ENCODE measurements at regions not wholly inside any gene's neighbourhood (a gene's known extent, or its start where the extent isn't known, plus 50 kb on each side); places are given as distances from the start of the nearest gene placed in this dataset.

- DNase-seq (ENCODE audit: low spot score) = no peak
- no peak for TF ChIP-seq CTCF (IDR thresholded peaks at IDR 0.05)
- no peak overlapping the region for H3K4me3 ChIP-seq
- no peak overlapping the region for H3K27ac ChIP-seq
These were observed 801.0 kb downstream of the NR2F1-AS1 start for GRCh38 chr5:92780057-92780456.

- H3K4me3 ChIP-seq = no peak overlapping the region
- no peak for TF ChIP-seq CTCF (IDR thresholded peaks at IDR 0.05)
- DNase-seq (ENCODE audit: low spot score) = no peak
- no peak overlapping the region for H3K27ac ChIP-seq
These were observed 801.5 kb downstream of the NR2F1-AS1 start for GRCh38 chr5:92779536-92779935.

GRCh38 chr5:92778261-92778660 is 802.8 kb downstream of the NR2F1-AS1 start:
- Histone ChIP-seq H3K27ac (no peak overlapping the region), H3K4me3 (no peak overlapping the region)
- no peak for TF ChIP-seq CTCF (IDR thresholded peaks at IDR 0.05)
- DNase-seq (ENCODE audit: low spot score) = no peak

- no peak overlapping the region for H3K4me3 ChIP-seq
- no peak overlapping the region for H3K27ac ChIP-seq
- TF ChIP-seq CTCF (IDR thresholded peaks at IDR 0.05) = no peak
- DNase-seq (ENCODE audit: low spot score) = no peak
These were observed 803.6 kb downstream of the NR2F1-AS1 start for GRCh38 chr5:92777421-92777820.

- TF ChIP-seq CTCF (IDR thresholded peaks at IDR 0.05) = no peak
- no peak overlapping the region for H3K27ac ChIP-seq
These were observed 805.1 kb downstream of the NR2F1-AS1 start for GRCh38 chr5:92775711-92776615.

GRCh38 chr5:92769978-92770377 is 811.0 kb downstream of the NR2F1-AS1 start:
- TF ChIP-seq CTCF (IDR thresholded peaks at IDR 0.05) = no peak
- no peak overlapping the region for H3K4me3 ChIP-seq
- no peak for DNase-seq (ENCODE audit: low spot score)
- no peak overlapping the region for H3K27ac ChIP-seq

More at GRCh38 chr5:92775711-92776615, 805.1 kb downstream of the NR2F1-AS1 start:
- DNase-seq (ENCODE audit: low spot score) = no peak
- no peak overlapping the region for H3K4me3 ChIP-seq

- no peak overlapping the region for H3K4me3 ChIP-seq
- no peak overlapping the region for H3K27ac ChIP-seq
- TF ChIP-seq CTCF (IDR thresholded peaks at IDR 0.05) = no peak
- DNase-seq (ENCODE audit: low spot score) = no peak
These were observed 819.4 kb downstream of the NR2F1-AS1 start for GRCh38 chr5:92761585-92761984.
